HCT116 (cell line): ENCODE measurements at regions not wholly inside any gene's neighbourhood (a gene's known extent, or its start where the extent isn't known, plus 50 kb on each side); places are given as distances from the start of the nearest gene placed in this dataset.
A peak's percentile ranks its signal among the peaks of the same experiment; 100 is the strongest.

Source experiments
- ATAC-seq: fragments of 200-7000 bp; cut with Tn5 transposase; 2 replicates; pipeline ENCODE4 v1.9.1; 2020; ENCODE audit warnings: mild to moderate bottlenecking, moderate library complexity
- BruUV-seq: library from RNA; stranded (reverse); fragments of 400-500 nt; replicated peaks from 2 replicates; lab custom pipeline; 2021; lab: Mats Ljungman, UMichigan
- CTCF ChIA-PET: fragments of 300-600 bp; sonication (Branson Sonifier 250); formaldehyde crosslinking; loops from one replicate; lab custom pipeline; 2021; ENCODE audit warnings: antibody characterized with exemption; lab: Charles Lee
- POLR2A ChIA-PET: fragments of 300-600, 350-600 bp; sonication (Branson Sonifier 250); formaldehyde crosslinking; loops from one replicate; lab custom pipeline; 2021; ENCODE audit warnings: antibody characterized with exemption; lab: Charles Lee
- RAD21 ChIA-PET, 2 experiments: fragments of 300-600 bp; sonication (Branson Sonifier 250); formaldehyde crosslinking; loops; one replicate each; lab custom pipeline; 2023; ENCODE audit warnings: low total read pairs in 2 of 2; ENCODE audit not compliant: uncharacterized antibody in 2 of 2, unreplicated experiment in 2 of 2, low non-redundant PET in 1 of 2; lab: Charles Lee
- DNase-seq: peaks from one replicate; pipeline ENCODE4 v3.0.0-alpha.2; 2010; ENCODE audit warnings: low read depth, low spot score
- H2AFZ ChIP-seq: fragments of 200-600 bp; shearing (Covaris generic), sonication (generic); 2 replicates; pipeline ENCODE4 v1.6.1; 2017; ENCODE audit warnings: low read depth, mixed run types, mixed read lengths, antibody characterized with exemption, low read length; ENCODE audit not compliant: poor library complexity, severe bottlenecking
- H3K27ac ChIP-seq: 2 replicates; pipeline ENCODE4 v1.5.1; 2012; ENCODE audit warnings: low read depth, low read length
- H3K27me3 ChIP-seq: fragments of 200-600 bp; sonication (generic); 2 replicates; pipeline ENCODE4 v1.6.1; 2016; ENCODE audit warnings: mixed run types, low read length, mixed read lengths; ENCODE audit not compliant: insufficient read depth
- H3K36me3 ChIP-seq, 2 experiments: fragments of 200-500 bp in 1 of 2; fragments of 200-600 bp in 1 of 2; sonication (Bioruptor generic) in 1 of 2; sonication (generic) in 1 of 2; 2 replicates each; pipeline versions ENCODE4 v1.5.1 to v1.6.1; 2014 to 2016; ENCODE audit warnings: low read length in 2 of 2, inconsistent platforms in 1 of 2, mixed read lengths in 1 of 2, mixed run types in 1 of 2; ENCODE audit not compliant: insufficient read depth in 2 of 2, control insufficient read depth in 1 of 2
- H3K4me1 ChIP-seq, 2 experiments: fragments of 200-600 bp in 1 of 2; sonication (generic) in 1 of 2; 2 replicates each; pipeline versions ENCODE4 v1.5.1 to v1.6.1; 2012 to 2017; ENCODE audit warnings: low read length in 2 of 2, inconsistent platforms in 1 of 2, mild to moderate bottlenecking in 1 of 2, mixed read lengths in 1 of 2, mixed run types in 1 of 2, moderate library complexity in 1 of 2; ENCODE audit not compliant: insufficient read depth in 2 of 2, control insufficient read depth in 1 of 2
- H3K4me2 ChIP-seq: fragments of 200-600 bp; sonication (generic); 2 replicates; pipeline ENCODE4 v1.6.1; 2017; ENCODE audit warnings: mixed run types, low read length, mixed read lengths
- H3K4me3 ChIP-seq, 2 experiments: fragments of 200-600 bp in 1 of 2; sonication (generic) in 1 of 2; replicated peaks in 1 of 2; 2 replicates each; pipeline ENCODE4 v1.5.1; 2011 to 2016; ENCODE audit warnings: low read length in 2 of 2, control low read depth in 1 of 2, low read depth in 1 of 2, mild to moderate bottlenecking in 1 of 2, mixed read lengths in 1 of 2, mixed run types in 1 of 2
- H3K79me2 ChIP-seq: fragments of 200-600 bp; sonication (generic); 2 replicates; pipeline ENCODE4 v1.6.1; 2017; ENCODE audit warnings: mild to moderate bottlenecking, mixed run types, low read length, moderate library complexity, mixed read lengths; ENCODE audit not compliant: insufficient read depth
- H3K9ac ChIP-seq: fragments of 200-600 bp; sonication (generic); 2 replicates; pipeline ENCODE4 v1.6.1; 2016; ENCODE audit warnings: low read length, mixed read lengths
- H3K9me2 ChIP-seq: fragments of 200-600 bp; sonication (generic), shearing (Covaris generic); 2 replicates; pipeline ENCODE4 v1.6.1; 2017; ENCODE audit warnings: mixed run types, mild to moderate bottlenecking, moderate library complexity; ENCODE audit not compliant: insufficient read depth
- H3K9me3 ChIP-seq, 2 experiments: fragments of 200-500 bp in 1 of 2; fragments of 200-600 bp in 1 of 2; sonication (Bioruptor generic) in 1 of 2; sonication (generic) in 1 of 2; 2 replicates each; pipeline ENCODE4 v1.6.1; 2014 to 2017; ENCODE audit warnings: low read length in 2 of 2, mixed read lengths in 2 of 2, inconsistent platforms in 1 of 2, low read depth in 1 of 2, mild to moderate bottlenecking in 1 of 2, mixed run types in 1 of 2, moderate library complexity in 1 of 2; ENCODE audit not compliant: control insufficient read depth in 1 of 2, insufficient read depth in 1 of 2
- H4K20me1 ChIP-seq: fragments of 200-600 bp; sonication (generic), shearing (Covaris generic); 2 replicates; pipeline ENCODE4 v1.6.1; 2017; ENCODE audit warnings: mixed run types, mild to moderate bottlenecking, moderate library complexity; ENCODE audit not compliant: insufficient read depth
- CEBPB ChIP-seq: IDR thresholded peaks from 2 replicates; pipeline ENCODE4 v1.6.1; 2012; ENCODE audit warnings: low read depth
- ELF1 ChIP-seq: IDR thresholded peaks from 2 replicates; pipeline ENCODE4 v1.6.1; 2012; ENCODE audit warnings: low read depth, borderline replicate concordance
- EZH2 ChIP-seq: fragments of 200-600 bp; sonication (generic); IDR thresholded peaks from 2 replicates; pipeline ENCODE4 v1.6.1; 2017; ENCODE audit warnings: antibody characterized with exemption, mixed run types
- EZH2phosphoT487 ChIP-seq: fragments of 200-600 bp; IDR thresholded peaks from 2 replicates; pipeline ENCODE4 v1.6.1; 2018; ENCODE audit warnings: antibody characterized with exemption, borderline replicate concordance
- FOSL1 ChIP-seq: IDR thresholded peaks from 2 replicates; pipeline ENCODE4 v1.6.1; 2012; ENCODE audit warnings: low read depth
- JUND ChIP-seq: IDR thresholded peaks from 2 replicates; pipeline ENCODE4 v1.6.1; 2012
- MAX ChIP-seq: IDR thresholded peaks from 2 replicates; pipeline ENCODE4 v1.6.1; 2012
- POLR2A ChIP-seq: IDR thresholded peaks from 2 replicates; pipeline ENCODE4 v1.7.0; 2011; ENCODE audit warnings: borderline replicate concordance; ENCODE audit not compliant: insufficient read depth, insufficient read length; ENCODE audit errors: extremely low read depth
- POLR2AphosphoS5 ChIP-seq: IDR thresholded peaks from 2 replicates; pipeline ENCODE4 v1.6.1; 2011; ENCODE audit warnings: mild to moderate bottlenecking, low read depth, low read length, moderate library complexity
- RAD21 ChIP-seq: IDR thresholded peaks from 2 replicates; pipeline ENCODE4 v1.6.1; 2012; ENCODE audit warnings: low read depth, mild to moderate bottlenecking
- REST ChIP-seq: IDR thresholded peaks from 2 replicates; pipeline ENCODE4 v1.6.1; 2012; ENCODE audit warnings: low read depth
- SIN3A ChIP-seq: IDR thresholded peaks from 2 replicates; pipeline ENCODE4 v1.6.1; 2012; ENCODE audit warnings: low read depth
- SP1 ChIP-seq: IDR thresholded peaks from 2 replicates; pipeline ENCODE4 v1.6.1; 2012; ENCODE audit warnings: low read depth
- SRF ChIP-seq: IDR thresholded peaks from 2 replicates; pipeline ENCODE4 v1.6.1; 2012; ENCODE audit warnings: low read depth
- TCF7L2 ChIP-seq: IDR thresholded peaks from 2 replicates; pipeline ENCODE4 v1.7.0; 2011; ENCODE audit warnings: borderline replicate concordance, inconsistent platforms; ENCODE audit not compliant: insufficient read depth, insufficient read length; ENCODE audit errors: extremely low read depth
- YY1 ChIP-seq: IDR thresholded peaks from 2 replicates; pipeline ENCODE4 v1.6.1; 2011; ENCODE audit warnings: low read length, low read depth, moderate library complexity, mild to moderate bottlenecking; ENCODE audit not compliant: insufficient replicate concordance; ENCODE audit errors: extremely low read depth
- ZBTB33 ChIP-seq: IDR thresholded peaks from 2 replicates; pipeline ENCODE4 v1.6.1; 2011; ENCODE audit warnings: mild to moderate bottlenecking, low read length, moderate library complexity; ENCODE audit not compliant: insufficient replicate concordance; ENCODE audit errors: extremely low read depth
- ZFX ChIP-seq: fragments of 450-650 bp; IDR thresholded peaks from 2 replicates; pipeline ENCODE4 v1.6.1; 2017
- ZNF274 ChIP-seq: fragments of 200-500 bp; sonication (Bioruptor generic); IDR thresholded peaks from 2 replicates; pipeline ENCODE4 v1.6.1; 2014; ENCODE audit warnings: mild to moderate bottlenecking, low read depth, low read length, inconsistent platforms
- intact Hi-C: fragments of 100-400 bp; cut with micrococcal nuclease; formaldehyde crosslinking; loops from 2 replicates; pipeline ENCODE4 v1.10.0; 2022

- H3K27ac ChIP-seq = peak overlapping the region; percentile 81
- H4K20me1 ChIP-seq = no peaks in the 10 kb centered on the region
- peak overlapping the region; percentile 88 for H3K4me2 ChIP-seq
- H3K79me2 ChIP-seq = no peaks in the 10 kb centered on the region
- peaks cover 40 to 52% of the 10 kb centered on the region in 2 experiments for H3K4me1 ChIP-seq
- no peaks in the 10 kb centered on the region for H3K9me2 ChIP-seq
- ChIA-PET POLR2A (interaction anchor here (0.6 to 1.7 kb wide), 9 partner anchors 62 to 1784 kb away, joined by 3 to 31 read pairs (median 3); partner anchors contain the start of gene SSBP2), CTCF (interaction anchor here (1.2 to 2.4 kb wide), 5 partner anchors 13 to 314 kb away, joined by 4 to 32 read pairs (median 8); partner anchors contain the start of gene SSBP2), RAD21 (interaction anchor here (0.7 to 3.3 kb wide), 7 partner anchors 13 to 340 kb away, joined by 3 to 35 read pairs (median 7); partner anchors contain the start of gene SSBP2 (in 2 of the 2))
- H3K36me3 ChIP-seq = no peaks in the 10 kb centered on the region
- no peaks in the 10 kb centered on the region for H3K9me3 ChIP-seq
- DNase-seq (peak; percentile 84), ATAC-seq (peak; percentile 82)
- H3K9ac ChIP-seq = peak overlapping the region; percentile 52
- no peaks in the 10 kb centered on the region for H3K27me3 ChIP-seq
- peak overlapping the region; percentile 42 to 56 for H3K4me3 ChIP-seq
- peak overlapping the region; percentile 75 for H2AFZ ChIP-seq
- intact Hi-C loops = loop anchor here (1.0 to 5.0 kb wide), 5 partner anchors 64 to 424 kb away; partner anchors contain the start of gene SSBP2
- TSS peak; percentile 70 for BruUV-seq
- TF ChIP-seq SP1 (peak; percentile 80), POLR2AphosphoS5 (peak; percentile 73), ZFX (no peak), EZH2 (no peak), SRF (no peak), ZNF274 (no peak), RAD21 (peak; percentile 35), ELF1 (peak; percentile 77), SIN3A (no peak), JUND (peak; percentile 64), TCF7L2 (peak; percentile 92), POLR2A (peak; percentile 47), EZH2phosphoT487 (no peak), YY1 (peak; percentile 27), FOSL1 (no peak), CEBPB (no peak), ZBTB33 (peak; percentile 89), MAX (peak; percentile 27; the same call in 1 of the 2 replicates), REST (no peak)
Measured at GRCh38 chr5:81851481-81852178, 100.7 kb upstream of the SSBP2 start.
